ENCODE measurements at regions not wholly inside any gene's neighbourhood (a gene's known extent, or its start where the extent isn't known, plus 50 kb on each side); places are given as distances from the start of the nearest gene placed in this dataset.

DNA sequence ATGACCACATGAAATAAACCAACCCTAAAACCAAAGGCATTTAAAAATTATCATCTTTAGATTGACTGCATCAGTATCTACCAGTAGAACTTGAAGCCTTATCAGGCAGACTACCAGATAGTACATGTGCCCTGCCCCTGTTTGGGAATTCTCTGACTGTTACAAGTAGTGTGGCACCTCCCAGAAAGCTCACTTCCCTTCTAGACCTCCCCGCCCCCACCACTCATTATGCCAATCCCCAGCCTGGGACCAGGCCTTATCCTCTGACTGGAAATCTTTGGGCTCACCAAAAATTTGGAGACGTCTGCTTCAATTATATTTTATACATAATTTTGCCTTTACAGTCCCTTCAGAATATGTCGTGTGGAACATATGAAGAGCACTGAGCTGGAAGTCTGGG lies 155.6 kb downstream of the TFAP2B start:
- no peak overlapping the region for H3K9ac ChIP-seq (ENCODE audit: low read length in 3 of 3)
- intact Hi-C loops (cut with DNase I) = no loop called here
- H3K4me1 ChIP-seq (ENCODE audit: control insufficient read depth in 2 of 3, insufficient read depth in 2 of 3, low read depth in 1 of 3, low read length in 3 of 3) = peaks cover 0 to 5% (median 5%) of the 10 kb centered on the region in 3 donors
- no peaks in the 10 kb centered on the region for H3K27me3 ChIP-seq (ENCODE audit: control insufficient read depth, insufficient read depth, low read length)
- H3K27ac ChIP-seq (ENCODE audit: low read depth in 2 of 2, low read length in 2 of 2) = no peak overlapping the region
- TF ChIP-seq, protein P1, sequence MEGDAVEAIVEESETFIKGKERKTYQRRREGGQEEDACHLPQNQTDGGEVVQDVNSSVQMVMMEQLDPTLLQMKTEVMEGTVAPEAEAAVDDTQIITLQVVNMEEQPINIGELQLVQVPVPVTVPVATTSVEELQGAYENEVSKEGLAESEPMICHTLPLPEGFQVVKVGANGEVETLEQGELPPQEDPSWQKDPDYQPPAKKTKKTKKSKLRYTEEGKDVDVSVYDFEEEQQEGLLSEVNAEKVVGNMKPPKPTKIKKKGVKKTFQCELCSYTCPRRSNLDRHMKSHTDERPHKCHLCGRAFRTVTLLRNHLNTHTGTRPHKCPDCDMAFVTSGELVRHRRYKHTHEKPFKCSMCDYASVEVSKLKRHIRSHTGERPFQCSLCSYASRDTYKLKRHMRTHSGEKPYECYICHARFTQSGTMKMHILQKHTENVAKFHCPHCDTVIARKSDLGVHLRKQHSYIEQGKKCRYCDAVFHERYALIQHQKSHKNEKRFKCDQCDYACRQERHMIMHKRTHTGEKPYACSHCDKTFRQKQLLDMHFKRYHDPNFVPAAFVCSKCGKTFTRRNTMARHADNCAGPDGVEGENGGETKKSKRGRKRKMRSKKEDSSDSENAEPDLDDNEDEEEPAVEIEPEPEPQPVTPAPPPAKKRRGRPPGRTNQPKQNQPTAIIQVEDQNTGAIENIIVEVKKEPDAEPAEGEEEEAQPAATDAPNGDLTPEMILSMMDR (IDR thresholded peaks at IDR 0.05; ENCODE audit: borderline replicate concordance, extremely low read depth, insufficient read depth) = no peak
- FAIRE-seq (no peak), DNase-seq (no peak)
- no peaks in the 10 kb centered on the region for H3K9me3 ChIP-seq (ENCODE audit: control insufficient read depth in 2 of 3, insufficient read depth in 1 of 3, low read length in 3 of 3)
- no peaks in the 10 kb centered on the region for H3K36me3 ChIP-seq (ENCODE audit: control insufficient read depth in 2 of 3, insufficient read depth in 3 of 3, low read length in 3 of 3)
- H3K4me3 ChIP-seq (ENCODE audit: low read length in 3 of 3) = no peak overlapping the region

- Histone ChIP-seq H3K27ac (ENCODE audit: low read depth in 2 of 2, low read length in 2 of 2) (no peak overlapping the region), H3K9ac (ENCODE audit: low read length in 3 of 3) (no peak overlapping the region), H3K4me1 (ENCODE audit: control insufficient read depth in 2 of 3, insufficient read depth in 2 of 3, low read depth in 1 of 3, low read length in 3 of 3) (peaks cover 0 to 5% (median 5%) of the 10 kb centered on the region in 3 donors), H3K4me3 (ENCODE audit: low read length in 3 of 3) (no peak overlapping the region), H3K9me3 (ENCODE audit: control insufficient read depth in 2 of 3, insufficient read depth in 1 of 3, low read length in 3 of 3) (no peaks in the 10 kb centered on the region), H3K36me3 (ENCODE audit: control insufficient read depth in 2 of 3, insufficient read depth in 3 of 3, low read length in 3 of 3) (no peaks in the 10 kb centered on the region), H3K27me3 (ENCODE audit: control insufficient read depth, insufficient read depth, low read length) (no peaks in the 10 kb centered on the region)
- DNase-seq = no peak
- intact Hi-C loops (cut with DNase I) = no loop called here
- TF ChIP-seq, protein P1 (IDR thresholded peaks at IDR 0.05; ENCODE audit: borderline replicate concordance, extremely low read depth, insufficient read depth) = no peak
- no peak for FAIRE-seq
Measured at GRCh38 chr6:50975216-50975615, 156.5 kb downstream of the TFAP2B start.

DNA sequence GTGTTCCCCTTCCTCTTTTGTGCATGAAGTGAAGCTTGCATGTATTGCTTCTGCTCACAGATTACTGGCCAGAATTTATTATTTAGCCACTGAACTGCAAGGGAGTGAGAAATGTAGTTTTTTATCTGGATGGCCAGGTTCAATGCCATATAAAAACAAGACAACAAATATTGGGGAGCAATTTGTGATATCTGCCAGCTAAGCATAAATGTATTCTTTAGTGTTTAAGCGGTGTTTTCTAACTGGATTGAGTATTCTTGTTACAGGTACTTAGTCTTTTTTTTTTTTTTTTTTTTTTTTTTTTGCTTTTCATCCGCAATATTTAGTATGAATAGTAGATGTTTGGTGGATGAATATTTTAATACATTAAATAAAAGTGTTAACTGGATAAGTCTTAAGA lies 158.2 kb downstream of the TFAP2B start:
- FAIRE-seq (peak; percentile 8), DNase-seq (no peak)
- Histone ChIP-seq H3K9me3 (ENCODE audit: control insufficient read depth in 2 of 3, insufficient read depth in 1 of 3, low read length in 3 of 3) (no peaks in the 10 kb centered on the region), H3K4me3 (ENCODE audit: low read length in 3 of 3) (no peak overlapping the region), H3K27ac (ENCODE audit: low read depth in 2 of 2, low read length in 2 of 2) (no peak overlapping the region), H3K36me3 (ENCODE audit: control insufficient read depth in 2 of 3, insufficient read depth in 3 of 3, low read length in 3 of 3) (no peaks in the 10 kb centered on the region), H3K9ac (ENCODE audit: low read length in 3 of 3) (no peak overlapping the region), H3K27me3 (ENCODE audit: control insufficient read depth, insufficient read depth, low read length) (no peaks in the 10 kb centered on the region), H3K4me1 (ENCODE audit: control insufficient read depth in 2 of 3, insufficient read depth in 2 of 3, low read depth in 1 of 3, low read length in 3 of 3) (peaks cover 0 to 5% (median 5%) of the 10 kb centered on the region in 3 donors)
- TF ChIP-seq, protein P1 (IDR thresholded peaks at IDR 0.05; ENCODE audit: borderline replicate concordance, extremely low read depth, insufficient read depth) = no peak
- intact Hi-C loops (cut with DNase I) = no loop called here

GRCh38 chr6:50977796-50978195 lies 159.1 kb downstream of the TFAP2B start:
- Histone ChIP-seq H3K4me3 (ENCODE audit: low read length in 3 of 3) (no peak overlapping the region), H3K27ac (ENCODE audit: low read depth in 2 of 2, low read length in 2 of 2) (peak overlapping the region; percentile 34 to 71), H3K36me3 (ENCODE audit: control insufficient read depth in 2 of 3, insufficient read depth in 3 of 3, low read length in 3 of 3) (no peaks in the 10 kb centered on the region), H3K9ac (ENCODE audit: low read length in 3 of 3) (no peak overlapping the region), H3K4me1 (ENCODE audit: control insufficient read depth in 2 of 3, insufficient read depth in 2 of 3, low read depth in 1 of 3, low read length in 3 of 3) (peaks cover 0 to 5% (median 5%) of the 10 kb centered on the region in 3 donors), H3K27me3 (ENCODE audit: control insufficient read depth, insufficient read depth, low read length) (no peaks in the 10 kb centered on the region), H3K9me3 (ENCODE audit: control insufficient read depth in 2 of 3, insufficient read depth in 1 of 3, low read length in 3 of 3) (no peaks in the 10 kb centered on the region)
- TF ChIP-seq, protein P1 (IDR thresholded peaks at IDR 0.05; ENCODE audit: borderline replicate concordance, extremely low read depth, insufficient read depth) = no peak
- FAIRE-seq (no peak), DNase-seq (no peak)
- intact Hi-C loops (cut with DNase I) = no loop called here

Data from kidney (tissue), 13 donors.